ENCODE measurements at regions not wholly inside any gene's neighbourhood (a gene's known extent, or its start where the extent isn't known, plus 50 kb on each side); places are given as distances from the start of the nearest gene placed in this dataset.

DNA sequence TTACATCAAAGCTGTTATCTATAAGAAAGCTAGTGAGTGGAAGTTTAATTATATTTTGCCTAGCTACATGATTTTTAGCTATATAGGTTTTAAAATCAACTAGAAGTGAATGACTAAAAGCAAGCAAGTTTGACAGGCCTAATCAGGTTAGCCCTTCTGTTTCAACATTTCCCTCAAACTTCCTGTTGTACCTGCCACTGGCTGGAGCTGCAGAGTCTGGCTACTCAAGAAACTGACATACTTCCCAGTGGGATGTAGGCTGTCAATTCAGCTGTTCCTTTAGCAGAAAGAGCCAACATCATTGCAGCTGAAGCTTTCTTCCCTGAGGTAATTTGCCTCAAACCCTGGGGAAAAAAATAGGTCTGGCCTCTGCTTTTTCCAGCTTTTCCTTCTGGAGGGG is 87.1 kb upstream of the TNR start:
- H3K4me1 Mint-ChIP-seq: peaks cover 5% of the 10 kb centered on the region
- H3K9me3 Mint-ChIP-seq: peaks cover 17% of the 10 kb centered on the region
- no peaks in the 10 kb centered on the region for H3K36me3 Mint-ChIP-seq
- H3K27ac Mint-ChIP-seq: no peak overlapping the region
- TF ChIP-seq, protein P1, sequence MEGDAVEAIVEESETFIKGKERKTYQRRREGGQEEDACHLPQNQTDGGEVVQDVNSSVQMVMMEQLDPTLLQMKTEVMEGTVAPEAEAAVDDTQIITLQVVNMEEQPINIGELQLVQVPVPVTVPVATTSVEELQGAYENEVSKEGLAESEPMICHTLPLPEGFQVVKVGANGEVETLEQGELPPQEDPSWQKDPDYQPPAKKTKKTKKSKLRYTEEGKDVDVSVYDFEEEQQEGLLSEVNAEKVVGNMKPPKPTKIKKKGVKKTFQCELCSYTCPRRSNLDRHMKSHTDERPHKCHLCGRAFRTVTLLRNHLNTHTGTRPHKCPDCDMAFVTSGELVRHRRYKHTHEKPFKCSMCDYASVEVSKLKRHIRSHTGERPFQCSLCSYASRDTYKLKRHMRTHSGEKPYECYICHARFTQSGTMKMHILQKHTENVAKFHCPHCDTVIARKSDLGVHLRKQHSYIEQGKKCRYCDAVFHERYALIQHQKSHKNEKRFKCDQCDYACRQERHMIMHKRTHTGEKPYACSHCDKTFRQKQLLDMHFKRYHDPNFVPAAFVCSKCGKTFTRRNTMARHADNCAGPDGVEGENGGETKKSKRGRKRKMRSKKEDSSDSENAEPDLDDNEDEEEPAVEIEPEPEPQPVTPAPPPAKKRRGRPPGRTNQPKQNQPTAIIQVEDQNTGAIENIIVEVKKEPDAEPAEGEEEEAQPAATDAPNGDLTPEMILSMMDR (IDR thresholded peaks at IDR 0.05; ENCODE audit: unreplicated experiment): no peak
- no peak for DNase-seq (ENCODE audit: low spot score in 2 of 2, unreplicated experiment in 2 of 2)
- H3K27me3 Mint-ChIP-seq (ENCODE audit: low read depth): no peaks in the 10 kb centered on the region
- no peak overlapping the region for H3K4me3 Mint-ChIP-seq

DNA sequence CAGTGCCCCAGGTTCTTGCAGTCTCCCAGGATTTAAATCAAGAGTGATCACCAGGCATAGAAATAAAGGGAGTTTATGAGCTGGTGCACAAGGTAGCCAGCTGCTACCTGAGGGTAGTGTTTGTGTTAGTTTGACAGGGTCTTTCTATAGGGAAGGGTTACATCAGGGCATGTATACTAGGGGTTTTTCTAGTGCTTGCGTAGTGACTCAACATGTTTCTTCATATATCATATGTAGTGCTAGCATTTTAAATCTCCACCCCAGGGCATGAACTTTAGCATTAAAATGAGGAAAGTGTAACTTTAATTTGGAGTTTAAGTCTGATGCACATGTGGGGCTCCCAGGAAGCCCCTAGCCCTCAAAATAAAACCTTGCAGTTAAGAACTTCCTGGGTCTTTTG is 86.5 kb upstream of the TNR start:
- H3K4me3 Mint-ChIP-seq: no peak overlapping the region

DNA sequence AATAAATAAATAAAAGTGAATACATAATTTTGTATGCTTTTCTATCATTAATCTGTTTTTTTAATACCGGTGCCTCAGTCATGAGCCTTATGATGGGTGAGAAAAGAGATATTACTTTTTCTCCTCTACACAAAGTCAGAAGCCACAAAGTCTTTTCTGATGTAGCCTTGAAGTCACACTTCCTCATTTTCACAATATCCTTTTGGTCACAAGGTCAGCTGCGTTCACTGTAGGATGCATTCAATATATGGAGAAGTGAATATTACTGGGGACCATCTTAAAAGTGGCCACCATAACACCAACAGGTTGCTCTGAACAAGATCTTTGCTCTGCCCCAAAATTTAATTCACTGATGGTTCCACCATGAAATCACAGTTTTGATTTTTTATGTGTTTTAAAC is 83.3 kb upstream of the TNR start:
- Mint-ChIP-seq H3K4me1 (no peaks in the 10 kb centered on the region), H3K27me3 (ENCODE audit: low read depth) (no peaks in the 10 kb centered on the region), H3K27ac (no peak overlapping the region), H3K36me3 (no peaks in the 10 kb centered on the region), H3K4me3 (no peak overlapping the region), H3K9me3 (peaks cover 13% of the 10 kb centered on the region)
- no peak for DNase-seq (ENCODE audit: low spot score in 2 of 2, unreplicated experiment in 2 of 2)
- TF ChIP-seq, protein P1 (IDR thresholded peaks at IDR 0.05; ENCODE audit: unreplicated experiment): no peak

More for the DNA sequence above, 86.5 kb upstream of the TNR start:
- no peak overlapping the region for H3K27ac Mint-ChIP-seq
- peaks cover 5% of the 10 kb centered on the region for H3K4me1 Mint-ChIP-seq
- TF ChIP-seq, protein P1 (IDR thresholded peaks at IDR 0.05; ENCODE audit: unreplicated experiment): no peak
- H3K9me3 Mint-ChIP-seq: peaks cover 17% of the 10 kb centered on the region
- H3K27me3 Mint-ChIP-seq (ENCODE audit: low read depth): no peaks in the 10 kb centered on the region
- no peak for DNase-seq (ENCODE audit: low spot score in 2 of 2, unreplicated experiment in 2 of 2)
- H3K36me3 Mint-ChIP-seq: no peaks in the 10 kb centered on the region

- TF ChIP-seq, protein P1 (IDR thresholded peaks at IDR 0.05; ENCODE audit: unreplicated experiment): no peak
Measured at GRCh38 chr1:175824079-175824478, 80.7 kb upstream of the TNR start.

DNA sequence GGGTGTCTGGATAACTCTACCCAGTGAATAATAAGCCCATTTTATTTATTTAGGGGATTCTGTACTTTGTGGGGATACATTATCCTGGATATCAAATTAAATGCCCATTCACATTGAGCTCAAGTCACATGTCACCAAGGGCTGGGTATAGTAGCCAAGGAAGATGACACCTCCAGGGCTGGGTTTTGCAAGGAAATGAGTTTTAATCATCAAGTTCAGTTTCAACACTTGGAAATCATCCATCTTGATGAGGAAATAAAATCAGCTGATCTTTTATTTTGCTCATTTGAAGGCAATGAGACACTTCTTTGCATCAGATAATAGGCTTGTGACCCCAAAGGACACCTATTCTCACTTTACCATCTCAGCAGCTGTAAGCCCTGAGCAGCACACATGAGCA is 80.0 kb upstream of the TNR start:
- H3K36me3 Mint-ChIP-seq: no peaks in the 10 kb centered on the region
- TF ChIP-seq, protein P1 (IDR thresholded peaks at IDR 0.05; ENCODE audit: unreplicated experiment): no peak

More at GRCh38 chr1:175824079-175824478, 80.7 kb upstream of the TNR start:
- H3K27me3 Mint-ChIP-seq (ENCODE audit: low read depth): no peaks in the 10 kb centered on the region
- H3K4me1 Mint-ChIP-seq: no peaks in the 10 kb centered on the region
- H3K36me3 Mint-ChIP-seq: no peaks in the 10 kb centered on the region
- no peak for DNase-seq (ENCODE audit: low spot score in 2 of 2, unreplicated experiment in 2 of 2)
- H3K4me3 Mint-ChIP-seq: no peak overlapping the region
- H3K27ac Mint-ChIP-seq: no peak overlapping the region
- peaks cover 25% of the 10 kb centered on the region for H3K9me3 Mint-ChIP-seq

DNA sequence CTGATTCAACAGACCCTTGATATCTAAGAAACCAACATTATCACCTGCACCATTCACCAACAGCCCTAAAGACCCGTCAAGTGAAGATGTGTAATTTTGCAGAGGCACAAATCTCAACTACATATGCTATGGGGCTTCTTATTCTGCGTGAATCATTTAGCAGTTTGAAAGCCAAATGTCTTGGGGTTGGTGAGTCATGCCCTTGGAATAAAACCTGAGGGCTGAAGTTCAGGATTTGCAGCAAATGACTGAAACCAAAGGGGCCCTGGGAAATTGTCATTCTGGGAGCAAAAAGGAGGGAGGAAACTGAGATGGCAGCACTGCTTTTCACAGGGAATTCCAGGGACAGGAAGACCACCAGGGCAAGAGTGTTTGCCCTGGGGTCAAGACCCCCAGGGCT is 79.2 kb upstream of the TNR start:
- no peaks in the 10 kb centered on the region for H3K27me3 Mint-ChIP-seq (ENCODE audit: low read depth)
- no peak for DNase-seq (ENCODE audit: low spot score in 2 of 2, unreplicated experiment in 2 of 2)
- H3K4me3 Mint-ChIP-seq: no peak overlapping the region
- no peak overlapping the region for H3K27ac Mint-ChIP-seq
- H3K36me3 Mint-ChIP-seq: no peaks in the 10 kb centered on the region
- H3K4me1 Mint-ChIP-seq: no peaks in the 10 kb centered on the region
- TF ChIP-seq, protein P1 (IDR thresholded peaks at IDR 0.05; ENCODE audit: unreplicated experiment): no peak
- peaks cover 18% of the 10 kb centered on the region for H3K9me3 Mint-ChIP-seq

More for the DNA sequence above, 80.0 kb upstream of the TNR start:
- Mint-ChIP-seq H3K4me3 (no peak overlapping the region), H3K9me3 (peaks cover 25% of the 10 kb centered on the region), H3K4me1 (no peaks in the 10 kb centered on the region), H3K27me3 (ENCODE audit: low read depth) (no peaks in the 10 kb centered on the region), H3K27ac (no peak overlapping the region)
- DNase-seq (ENCODE audit: low spot score in 2 of 2, unreplicated experiment in 2 of 2): no peak

All from mesothelial cell of epicardium (in vitro differentiated cells).